Nephron (organoid): ENCODE measurements at regions not wholly inside any gene's neighbourhood (a gene's known extent, or its start where the extent isn't known, plus 50 kb on each side); places are given as distances from the start of the nearest gene placed in this dataset.
"Not testable (repeated sequence)": the region's sequence is repeated elsewhere in the genome, so short reads cannot be mapped to it uniquely, and the experiment has no call there.

ENCODE experiments used
- H3K27ac Mint-ChIP-seq, 3 experiments: 2 replicates each; pipeline ENCODE4 v1.8.0; 2020; ENCODE audit warnings: mixed read lengths in 3 of 3, mild to moderate bottlenecking in 2 of 3, moderate library complexity in 1 of 3
- H3K27me3 Mint-ChIP-seq: 2 replicates; pipeline ENCODE4 v1.8.0; 2021; ENCODE audit warnings: low read depth, mild to moderate bottlenecking, moderate library complexity, mixed read lengths
- H3K36me3 Mint-ChIP-seq: 2 replicates; pipeline ENCODE4 v1.8.0; 2020; ENCODE audit warnings: low read depth, mixed read lengths
- H3K4me1 Mint-ChIP-seq: 2 replicates; pipeline ENCODE4 v1.8.0; 2020; ENCODE audit warnings: mixed read lengths
- H3K4me3 Mint-ChIP-seq, 3 experiments: 2 replicates each; pipeline ENCODE4 v1.8.0; 2020; ENCODE audit warnings: mild to moderate bottlenecking in 3 of 3, mixed read lengths in 3 of 3, moderate library complexity in 2 of 3
- H3K9me3 Mint-ChIP-seq: 2 replicates; pipeline ENCODE4 v1.8.0; 2020; ENCODE audit warnings: mixed read lengths
- CTCF ChIP-seq, 3 experiments: fragments of 200-600 bp; sonication (generic); IDR thresholded peaks; one replicate each; pipeline ENCODE4 v1.5.0; 2021; ENCODE audit warnings: antibody characterized with exemption in 3 of 3; ENCODE audit not compliant: unreplicated experiment in 3 of 3

GRCh38 chr17:13885953-13886889, 183.1 kb upstream of the COX10 start:
- Mint-ChIP-seq H3K27ac (no peak overlapping the region), H3K36me3 (peaks cover 14% of the 10 kb centered on the region), H3K4me1 (peaks cover 5% of the 10 kb centered on the region), H3K4me3 (no peak overlapping the region), H3K27me3 (peaks cover 6% of the 10 kb centered on the region), H3K9me3 (peaks cover 15% of the 10 kb centered on the region)
- no peak for TF ChIP-seq CTCF (IDR thresholded peaks at IDR 0.05; ENCODE audit: unreplicated experiment in 3 of 3)

GRCh38 chr17:13888056-13888609, 181.2 kb upstream of the COX10 start:
- H3K27me3 Mint-ChIP-seq = peaks cover 6% of the 10 kb centered on the region
- H3K4me1 Mint-ChIP-seq = peaks cover 5% of the 10 kb centered on the region
- H3K36me3 Mint-ChIP-seq = peaks cover 5% of the 10 kb centered on the region
- no peak for TF ChIP-seq CTCF (IDR thresholded peaks at IDR 0.05; ENCODE audit: unreplicated experiment in 3 of 3)
- no peak overlapping the region for H3K4me3 Mint-ChIP-seq
- H3K27ac Mint-ChIP-seq = no peak overlapping the region
- H3K9me3 Mint-ChIP-seq = peaks cover 2% of the 10 kb centered on the region

- H3K9me3 Mint-ChIP-seq, H3K36me3 Mint-ChIP-seq, H3K4me3 Mint-ChIP-seq, H3K27me3 Mint-ChIP-seq, H3K27ac Mint-ChIP-seq: not testable (repeated sequence)
- peaks cover 11% of the 10 kb centered on the region for H3K4me1 Mint-ChIP-seq
These were observed 160.3 kb upstream of the COX10 start for GRCh38 chr17:13908971-13909370.

- Mint-ChIP-seq H3K27me3 (peaks cover 4% of the 10 kb centered on the region), H3K4me1 (peaks cover 6% of the 10 kb centered on the region), H3K27ac (no peak overlapping the region), H3K4me3 (no peak overlapping the region), H3K36me3 (peaks cover 4% of the 10 kb centered on the region), H3K9me3 (peaks cover 4% of the 10 kb centered on the region)
- TF ChIP-seq CTCF (IDR thresholded peaks at IDR 0.05; ENCODE audit: unreplicated experiment in 3 of 3) = no peak
These were observed 159.3 kb upstream of the COX10 start for GRCh38 chr17:13909901-13910519.

GRCh38 chr17:13917634-13918033, 151.7 kb upstream of the COX10 start:
- Mint-ChIP-seq H3K9me3 (peaks cover 4% of the 10 kb centered on the region), H3K27me3 (peaks cover 6% of the 10 kb centered on the region), H3K36me3 (peaks cover 4% of the 10 kb centered on the region), H3K4me1 (no peaks in the 10 kb centered on the region), H3K27ac (no peak overlapping the region), H3K4me3 (no peak overlapping the region)
- no peak for TF ChIP-seq CTCF (IDR thresholded peaks at IDR 0.05; ENCODE audit: unreplicated experiment in 3 of 3)

GRCh38 chr17:13918247-13918646, 151.1 kb upstream of the COX10 start:
- TF ChIP-seq CTCF (IDR thresholded peaks at IDR 0.05; ENCODE audit: unreplicated experiment in 3 of 3) = no peak
- no peaks in the 10 kb centered on the region for H3K36me3 Mint-ChIP-seq
- no peaks in the 10 kb centered on the region for H3K9me3 Mint-ChIP-seq
- H3K4me1 Mint-ChIP-seq = no peaks in the 10 kb centered on the region
- H3K27me3 Mint-ChIP-seq = peaks cover 6% of the 10 kb centered on the region
- H3K4me3 Mint-ChIP-seq = no peak overlapping the region
- H3K27ac Mint-ChIP-seq = no peak overlapping the region
